HFF-Myc (cell line): ENCODE measurements at regions not wholly inside any gene's neighbourhood (a gene's known extent, or its start where the extent isn't known, plus 50 kb on each side); places are given as distances from the start of the nearest gene placed in this dataset.

ENCODE experiments used
- DNase-seq: peaks from one replicate; pipeline ENCODE4 v3.0.0-alpha.2; 2011; ENCODE audit warnings: low read depth; ENCODE audit errors: extremely low read depth
- H3K4me3 ChIP-seq: replicated peaks from 2 replicates; pipeline ENCODE4 v1.5.1; 2011; ENCODE audit warnings: low read depth, mild to moderate bottlenecking, control low read depth, low read length
- TF ChIP-seq, protein P1 (sequence below): IDR thresholded peaks from 2 replicates; pipeline ENCODE4 v1.5.1; 2012; ENCODE audit warnings: mild to moderate bottlenecking, low read depth, low read length, control low read depth; ENCODE audit errors: missing control alignments

DNA sequence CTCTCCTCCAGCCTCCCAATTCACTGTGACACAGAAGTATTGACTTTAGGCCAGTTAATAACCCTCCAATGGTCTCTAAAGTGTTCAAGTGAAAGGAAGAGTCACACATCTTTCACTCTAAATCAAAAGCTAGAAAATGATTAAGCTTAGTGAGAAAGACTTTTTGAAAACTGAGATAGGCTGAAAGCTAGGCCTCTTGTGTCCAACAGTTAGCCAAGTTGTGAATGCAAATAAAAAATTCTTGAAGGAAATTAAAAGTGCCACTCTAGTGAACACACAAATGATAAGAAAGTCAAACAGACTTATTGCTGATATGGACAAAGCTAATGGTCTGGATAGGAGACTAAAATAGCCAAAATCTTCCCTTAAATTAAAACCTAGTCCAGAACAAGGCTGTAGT is 687.2 kb downstream of the TRIML1 start:
- H3K4me3 ChIP-seq: no peak overlapping the region
- TF ChIP-seq, protein P1, sequence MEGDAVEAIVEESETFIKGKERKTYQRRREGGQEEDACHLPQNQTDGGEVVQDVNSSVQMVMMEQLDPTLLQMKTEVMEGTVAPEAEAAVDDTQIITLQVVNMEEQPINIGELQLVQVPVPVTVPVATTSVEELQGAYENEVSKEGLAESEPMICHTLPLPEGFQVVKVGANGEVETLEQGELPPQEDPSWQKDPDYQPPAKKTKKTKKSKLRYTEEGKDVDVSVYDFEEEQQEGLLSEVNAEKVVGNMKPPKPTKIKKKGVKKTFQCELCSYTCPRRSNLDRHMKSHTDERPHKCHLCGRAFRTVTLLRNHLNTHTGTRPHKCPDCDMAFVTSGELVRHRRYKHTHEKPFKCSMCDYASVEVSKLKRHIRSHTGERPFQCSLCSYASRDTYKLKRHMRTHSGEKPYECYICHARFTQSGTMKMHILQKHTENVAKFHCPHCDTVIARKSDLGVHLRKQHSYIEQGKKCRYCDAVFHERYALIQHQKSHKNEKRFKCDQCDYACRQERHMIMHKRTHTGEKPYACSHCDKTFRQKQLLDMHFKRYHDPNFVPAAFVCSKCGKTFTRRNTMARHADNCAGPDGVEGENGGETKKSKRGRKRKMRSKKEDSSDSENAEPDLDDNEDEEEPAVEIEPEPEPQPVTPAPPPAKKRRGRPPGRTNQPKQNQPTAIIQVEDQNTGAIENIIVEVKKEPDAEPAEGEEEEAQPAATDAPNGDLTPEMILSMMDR: no peak

DNA sequence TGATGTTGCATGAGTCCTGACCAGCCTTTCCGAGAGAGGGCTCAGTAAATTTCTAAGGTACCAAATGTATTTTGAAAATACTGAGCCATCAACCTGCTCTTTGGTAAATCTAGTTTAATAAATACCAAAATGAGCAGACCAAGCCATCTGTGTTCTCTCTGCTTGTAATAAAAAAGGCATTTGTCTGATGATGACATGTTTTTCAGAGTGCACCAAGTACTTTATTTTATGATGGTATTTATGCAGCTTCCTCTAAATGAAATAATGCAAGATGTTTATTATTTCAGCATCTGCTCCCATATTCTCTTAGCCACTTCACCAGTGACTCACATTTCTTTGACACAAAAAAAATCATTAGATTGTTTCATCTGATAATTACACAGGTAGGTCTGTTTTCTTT is 700.5 kb downstream of the TRIML1 start:
- H3K4me3 ChIP-seq: no peak overlapping the region
- TF ChIP-seq, protein P1: no peak
- DNase-seq: peak; percentile 35

More for the DNA sequence above, 687.2 kb downstream of the TRIML1 start:
- DNase-seq: no peak

DNA sequence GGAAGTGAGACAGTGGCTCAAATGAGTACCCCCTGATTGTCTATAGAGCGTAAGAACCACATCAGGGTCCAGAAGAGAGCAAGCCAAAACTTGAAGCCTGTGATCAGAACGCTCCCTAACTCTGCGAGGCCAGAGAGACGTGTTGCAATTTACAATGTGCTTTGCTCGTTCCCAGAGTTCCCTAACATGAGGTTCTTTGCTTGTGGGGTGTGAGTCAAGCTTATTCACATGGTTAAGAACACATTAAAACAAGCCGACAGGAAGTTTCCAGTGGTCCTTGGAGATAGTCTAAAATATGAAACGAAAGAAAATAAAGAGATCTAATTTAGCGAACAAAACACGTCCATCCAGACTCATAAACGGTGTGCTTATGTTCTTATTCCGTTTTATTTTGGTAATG is 702.3 kb downstream of the TRIML1 start:
- TF ChIP-seq, protein P1: no peak
- DNase-seq: no peak
- H3K4me3 ChIP-seq: no peak overlapping the region

GRCh38 chr4:188854436-188854835 is 715.2 kb downstream of the TRIML1 start:
- TF ChIP-seq, protein P1: no peak
- H3K4me3 ChIP-seq: no peak overlapping the region
- DNase-seq: no peak

DNA sequence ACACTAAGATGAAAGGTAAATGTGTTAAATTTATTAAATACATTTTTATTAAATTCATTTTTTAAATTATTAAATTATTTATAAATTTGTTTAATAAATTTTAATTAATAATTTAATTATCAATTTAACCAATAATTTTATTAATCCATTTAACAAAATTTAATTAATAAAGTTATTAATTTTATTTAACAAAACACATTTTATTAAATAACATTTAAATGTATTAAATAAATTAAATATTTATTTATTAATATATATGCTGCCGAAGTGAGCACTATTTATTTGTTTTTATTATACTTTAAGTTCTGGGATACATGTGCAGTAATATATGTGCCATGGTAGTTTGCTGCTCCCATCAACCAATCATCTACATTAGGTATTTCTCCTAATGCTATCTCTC is 719.5 kb downstream of the TRIML1 start:
- TF ChIP-seq, protein P1: no peak
- no peak overlapping the region for H3K4me3 ChIP-seq
- DNase-seq: no peak

GRCh38 chr4:188864741-188865140 is 725.5 kb downstream of the TRIML1 start:
- no peak for DNase-seq
- TF ChIP-seq, protein P1: no peak
- no peak overlapping the region for H3K4me3 ChIP-seq

GRCh38 chr4:188867796-188868195 is 728.6 kb downstream of the TRIML1 start:
- no peak overlapping the region for H3K4me3 ChIP-seq
- TF ChIP-seq, protein P1: no peak
- no peak for DNase-seq
